ENCODE measurements at regions not wholly inside any gene's neighbourhood (a gene's known extent, or its start where the extent isn't known, plus 50 kb on each side); places are given as distances from the start of the nearest gene placed in this dataset.

GRCh38 chr18:50465211-50466153, 90.6 kb downstream of the SKA1 start:
- DNase-seq (ENCODE audit: low read depth, low spot score), result no peak
- TF ChIP-seq CTCF (IDR thresholded peaks at IDR 0.05; ENCODE audit: low read depth, low read length), result no peak
- Histone ChIP-seq H3K27ac (ENCODE audit: low read depth, low read length) (no peak overlapping the region), H3K4me3 (ENCODE audit: low read depth, low read length) (no peak overlapping the region), H3K9me3 (ENCODE audit: control insufficient read depth, insufficient read depth, low read length) (no peaks in the 10 kb centered on the region), H3K27me3 (ENCODE audit: control insufficient read depth, insufficient read depth, low read length) (no peaks in the 10 kb centered on the region)
- ChIA-PET CTCF (no interaction called here), POLR2A (no interaction called here)

GRCh38 chr18:50466634-50467033, 91.8 kb downstream of the SKA1 start:
- ChIA-PET POLR2A (no interaction called here), CTCF (no interaction called here)
- DNase-seq (ENCODE audit: low read depth, low spot score), result no peak
- H3K27ac ChIP-seq (ENCODE audit: low read depth, low read length), result no peak overlapping the region
- no peaks in the 10 kb centered on the region for H3K27me3 ChIP-seq (ENCODE audit: control insufficient read depth, insufficient read depth, low read length)
- no peaks in the 10 kb centered on the region for H3K9me3 ChIP-seq (ENCODE audit: control insufficient read depth, insufficient read depth, low read length)
- H3K4me3 ChIP-seq (ENCODE audit: low read depth, low read length), result no peak overlapping the region
- TF ChIP-seq CTCF (IDR thresholded peaks at IDR 0.05; ENCODE audit: low read depth, low read length), result no peak

GRCh38 chr18:50468807-50469206, 91.1 kb upstream of the MAPK4 start:
- no peaks in the 10 kb centered on the region for H3K9me3 ChIP-seq (ENCODE audit: control insufficient read depth, insufficient read depth, low read length)
- H3K27me3 ChIP-seq (ENCODE audit: control insufficient read depth, insufficient read depth, low read length), result no peaks in the 10 kb centered on the region
- no peak for TF ChIP-seq CTCF (IDR thresholded peaks at IDR 0.05; ENCODE audit: low read depth, low read length)
- H3K4me3 ChIP-seq (ENCODE audit: low read depth, low read length), result no peak overlapping the region
- CTCF ChIA-PET, result no interaction called here
- POLR2A ChIA-PET, result no interaction called here
- no peak for DNase-seq (ENCODE audit: low read depth, low spot score)
- no peak overlapping the region for H3K27ac ChIP-seq (ENCODE audit: low read depth, low read length)

- Histone ChIP-seq H3K27me3 (ENCODE audit: control insufficient read depth, insufficient read depth, low read length) (no peaks in the 10 kb centered on the region), H3K4me3 (ENCODE audit: low read depth, low read length) (no peak overlapping the region), H3K9me3 (ENCODE audit: control insufficient read depth, insufficient read depth, low read length) (no peaks in the 10 kb centered on the region), H3K27ac (ENCODE audit: low read depth, low read length) (no peak overlapping the region)
- ChIA-PET POLR2A (no interaction called here), CTCF (no interaction called here)
- DNase-seq (ENCODE audit: low read depth, low spot score), result no peak
- TF ChIP-seq CTCF (IDR thresholded peaks at IDR 0.05; ENCODE audit: low read depth, low read length), result no peak
Measured at GRCh38 chr18:50469380-50469781, 90.5 kb upstream of the MAPK4 start.

GRCh38 chr18:50472941-50473340, 86.9 kb upstream of the MAPK4 start:
- Histone ChIP-seq H3K27me3 (ENCODE audit: control insufficient read depth, insufficient read depth, low read length) (no peaks in the 10 kb centered on the region), H3K4me3 (ENCODE audit: low read depth, low read length) (no peak overlapping the region), H3K27ac (ENCODE audit: low read depth, low read length) (no peak overlapping the region), H3K9me3 (ENCODE audit: control insufficient read depth, insufficient read depth, low read length) (no peaks in the 10 kb centered on the region)
- no peak for TF ChIP-seq CTCF (IDR thresholded peaks at IDR 0.05; ENCODE audit: low read depth, low read length)
- no peak for DNase-seq (ENCODE audit: low read depth, low spot score)
- ChIA-PET CTCF (no interaction called here), POLR2A (no interaction called here)
